ENCODE measurements at regions not wholly inside any gene's neighbourhood (a gene's known extent, or its start where the extent isn't known, plus 50 kb on each side); places are given as distances from the start of the nearest gene placed in this dataset.
"Not testable (repeated sequence)": the region's sequence is repeated elsewhere in the genome, so short reads cannot be mapped to it uniquely, and the experiment has no call there.

- no peak for DNase-seq (ENCODE audit: low read depth)
These were observed 376.4 kb upstream of the IGFBP3 start for GRCh38 chr7:46297515-46297914.

- no peak for DNase-seq (ENCODE audit: low read depth)
These were observed 375.5 kb upstream of the IGFBP3 start for GRCh38 chr7:46296526-46296925.

GRCh38 chr7:46294381-46294780 lies 373.3 kb upstream of the IGFBP3 start:
- DNase-seq (ENCODE audit: low read depth) = peak; percentile 66

- DNase-seq (ENCODE audit: low read depth) = no peak
These were observed 371.7 kb upstream of the IGFBP3 start for GRCh38 chr7:46292741-46293140.

- DNase-seq (ENCODE audit: low read depth) = peak; percentile 90
These were observed 370.6 kb upstream of the IGFBP3 start for GRCh38 chr7:46291601-46292150.

GRCh38 chr7:46291050-46291438 lies 370.0 kb upstream of the IGFBP3 start:
- DNase-seq (ENCODE audit: low read depth) = peak; percentile 95

- DNase-seq (ENCODE audit: low read depth) = no peak
These were observed 369.4 kb upstream of the IGFBP3 start for GRCh38 chr7:46290374-46291049.

- no peak for DNase-seq (ENCODE audit: low read depth)
These were observed 367.8 kb upstream of the IGFBP3 start for GRCh38 chr7:46288861-46289260.

GRCh38 chr7:46288010-46288409 lies 366.9 kb upstream of the IGFBP3 start:
- DNase-seq (ENCODE audit: low read depth) = no peak

- no peak for DNase-seq (ENCODE audit: low read depth)
These were observed 365.9 kb upstream of the IGFBP3 start for GRCh38 chr7:46286957-46287356.

- no peak for DNase-seq (ENCODE audit: low read depth)
These were observed 365.3 kb upstream of the IGFBP3 start for GRCh38 chr7:46286356-46286755.

- no peak for DNase-seq (ENCODE audit: low read depth)
These were observed 364.8 kb upstream of the IGFBP3 start for GRCh38 chr7:46285878-46286277.

- peak; percentile 32 for DNase-seq (ENCODE audit: low read depth)
These were observed 362.8 kb upstream of the IGFBP3 start for GRCh38 chr7:46283852-46284251.

- DNase-seq (ENCODE audit: low read depth) = no peak
These were observed 361.1 kb upstream of the IGFBP3 start for GRCh38 chr7:46282155-46282554.

GRCh38 chr7:46281071-46281470 lies 360.0 kb upstream of the IGFBP3 start:
- DNase-seq (ENCODE audit: low read depth) = no peak

GRCh38 chr7:46279290-46279689 lies 358.2 kb upstream of the IGFBP3 start:
- DNase-seq (ENCODE audit: low read depth) = no peak

GRCh38 chr7:46264646-46265045 lies 343.6 kb upstream of the IGFBP3 start:
- DNase-seq (ENCODE audit: low read depth) = no peak

GRCh38 chr7:46261638-46262037 lies 340.6 kb upstream of the IGFBP3 start:
- DNase-seq (ENCODE audit: low read depth) = not testable (repeated sequence)

GRCh38 chr7:46259947-46260346 lies 338.9 kb upstream of the IGFBP3 start:
- DNase-seq (ENCODE audit: low read depth) = peak; percentile 34

GRCh38 chr7:46257761-46258448 lies 336.8 kb upstream of the IGFBP3 start:
- peak; percentile 88 for DNase-seq (ENCODE audit: low read depth)

GRCh38 chr7:46256870-46257661 lies 336.0 kb upstream of the IGFBP3 start:
- DNase-seq (ENCODE audit: low read depth) = peak; percentile 92

- DNase-seq (ENCODE audit: low read depth) = no peak
These were observed 332.4 kb upstream of the IGFBP3 start for GRCh38 chr7:46253520-46253919.
